ENCODE measurements at regions not wholly inside any gene's neighbourhood (a gene's known extent, or its start where the extent isn't known, plus 50 kb on each side); places are given as distances from the start of the nearest gene placed in this dataset.

DNA sequence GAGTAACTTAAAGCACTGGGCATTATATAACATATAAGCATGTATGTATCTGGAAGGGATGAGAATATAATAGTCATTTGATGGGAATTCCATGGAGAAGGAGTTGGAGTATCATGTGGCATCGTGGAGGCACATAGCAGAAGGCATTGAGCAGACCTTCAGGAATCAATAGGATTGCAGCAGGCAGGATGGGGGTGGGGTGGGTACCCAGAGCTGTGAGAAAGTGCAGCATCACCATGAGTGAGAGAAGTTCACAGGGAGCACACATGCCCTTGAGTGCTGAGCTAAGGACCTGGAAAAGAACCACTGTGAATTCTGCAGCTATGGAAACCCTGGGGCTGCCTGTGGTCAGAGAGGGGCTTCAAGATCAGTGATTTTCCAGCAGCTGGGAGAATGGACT, 57.3 kb downstream of the MED10 start:
- WGBS, 3 donors, result 35 to 60% (median 52%) methylated on average over 1 of the region's 1 CpG
- H3K36me3 ChIP-seq (ENCODE audit: control insufficient read depth in 3 of 3, insufficient read depth in 2 of 3, low read depth in 1 of 3, low read length in 3 of 3), result no peaks in the 10 kb centered on the region
- FAIRE-seq, result no peak

DNA sequence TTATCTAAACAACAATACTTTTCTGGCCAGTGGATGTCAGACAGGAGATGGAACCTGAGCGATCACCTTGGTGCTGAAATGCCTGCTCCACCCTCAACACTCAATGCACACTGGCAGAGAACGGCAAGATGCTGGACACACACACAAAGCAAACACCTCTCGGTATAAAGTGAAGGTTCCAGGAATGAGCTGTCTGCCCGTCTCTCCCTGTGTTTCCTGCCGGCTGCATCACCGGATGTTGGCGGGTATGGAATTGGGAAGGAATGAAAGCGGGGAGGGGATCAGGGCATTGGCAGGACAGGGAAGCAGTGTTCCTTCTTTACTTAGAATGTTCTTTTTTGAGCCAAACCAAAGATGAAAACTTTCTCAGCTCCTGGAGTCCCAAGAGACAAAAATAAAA, 59.2 kb downstream of the MED10 start:
- whole genome bisulfite sequencing, 3 donors, result 81 to 83% (median 82%) methylated on average over 8 of the region's 8 CpGs
- Histone ChIP-seq H3K4me3 (ENCODE audit: low read depth in 1 of 3, low read length in 3 of 3) (no peak overlapping the region), H3K9me3 (ENCODE audit: control insufficient read depth in 2 of 2, insufficient read depth in 1 of 2, low read depth in 1 of 2, low read length in 1 of 2) (no peaks in the 10 kb centered on the region), H3K36me3 (ENCODE audit: control insufficient read depth in 3 of 3, insufficient read depth in 2 of 3, low read depth in 1 of 3, low read length in 3 of 3) (no peaks in the 10 kb centered on the region), H3K27me3 (ENCODE audit: control insufficient read depth in 3 of 3, insufficient read depth in 3 of 3, low read length in 3 of 3) (no peaks in the 10 kb centered on the region), H3K27ac (ENCODE audit: low read depth in 1 of 3, low read length in 2 of 3) (no peak overlapping the region), H3K4me1 (ENCODE audit: control insufficient read depth in 3 of 3, insufficient read depth in 2 of 3, low read depth in 1 of 3, low read length in 2 of 3) (no peaks in the 10 kb centered on the region)
- no peak for DNase-seq
- no peak for FAIRE-seq

More for the DNA sequence above, 57.3 kb downstream of the MED10 start:
- H3K4me1 ChIP-seq (ENCODE audit: control insufficient read depth in 3 of 3, insufficient read depth in 2 of 3, low read depth in 1 of 3, low read length in 2 of 3), result no peaks in the 10 kb centered on the region
- no peak for DNase-seq
- H3K27me3 ChIP-seq (ENCODE audit: control insufficient read depth in 3 of 3, insufficient read depth in 3 of 3, low read length in 3 of 3), result no peaks in the 10 kb centered on the region
- no peak overlapping the region for H3K4me3 ChIP-seq (ENCODE audit: low read depth in 1 of 3, low read length in 3 of 3)
- H3K27ac ChIP-seq (ENCODE audit: low read depth in 1 of 3, low read length in 2 of 3), result no peak overlapping the region
- H3K9me3 ChIP-seq (ENCODE audit: control insufficient read depth in 2 of 2, insufficient read depth in 1 of 2, low read depth in 1 of 2, low read length in 1 of 2), result no peaks in the 10 kb centered on the region

DNA sequence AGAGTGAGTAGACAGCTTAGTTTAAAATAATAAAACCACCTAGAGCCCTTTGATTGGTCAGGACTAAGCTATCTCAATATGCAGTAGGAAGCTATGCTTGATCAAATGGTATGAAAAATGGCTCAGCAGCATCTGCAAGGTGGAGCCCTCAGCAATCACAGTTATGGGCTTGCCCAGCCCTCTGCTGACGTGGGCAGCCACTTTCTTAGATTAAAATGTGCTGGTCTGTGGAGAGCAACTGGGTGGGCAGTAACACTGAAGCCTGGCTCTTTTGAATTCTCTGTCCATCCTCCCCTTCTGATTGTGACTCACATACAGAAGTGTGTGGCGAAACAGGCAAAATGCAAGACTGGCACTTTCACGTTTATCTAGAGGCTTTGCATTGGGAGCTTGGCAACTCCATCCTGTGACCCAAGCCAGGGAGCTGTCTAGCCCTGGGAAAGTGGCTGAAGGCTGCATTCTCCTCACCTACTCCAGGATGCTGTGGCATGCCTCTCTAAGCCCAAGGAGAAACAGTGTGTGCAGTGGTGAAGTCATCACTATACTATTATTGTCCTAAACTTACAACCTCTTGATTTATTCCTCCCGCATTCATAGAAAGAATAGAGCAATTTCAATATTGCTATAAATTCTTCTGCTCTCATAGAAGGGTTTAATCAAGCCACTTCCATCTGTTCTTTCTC, 61.1 kb downstream of the MED10 start:
- DNase-seq (no peak), FAIRE-seq (no peak)
- 70 to 73% (median 71%) methylated on average over 4 of the region's 4 CpGs for WGBS, 3 donors
- no peaks in the 10 kb centered on the region for H3K36me3 ChIP-seq (ENCODE audit: control insufficient read depth in 3 of 3, insufficient read depth in 2 of 3, low read depth in 1 of 3, low read length in 3 of 3)
- no peaks in the 10 kb centered on the region for H3K9me3 ChIP-seq (ENCODE audit: control insufficient read depth in 2 of 2, insufficient read depth in 1 of 2, low read depth in 1 of 2, low read length in 1 of 2)
- no peaks in the 10 kb centered on the region for H3K27me3 ChIP-seq (ENCODE audit: control insufficient read depth in 3 of 3, insufficient read depth in 3 of 3, low read length in 3 of 3)
- H3K4me3 ChIP-seq (ENCODE audit: low read depth in 1 of 3, low read length in 3 of 3), result no peak overlapping the region
- H3K27ac ChIP-seq (ENCODE audit: low read depth in 1 of 3, low read length in 2 of 3), result no peak overlapping the region
- H3K4me1 ChIP-seq (ENCODE audit: control insufficient read depth in 3 of 3, insufficient read depth in 2 of 3, low read depth in 1 of 3, low read length in 2 of 3), result no peaks in the 10 kb centered on the region

DNA sequence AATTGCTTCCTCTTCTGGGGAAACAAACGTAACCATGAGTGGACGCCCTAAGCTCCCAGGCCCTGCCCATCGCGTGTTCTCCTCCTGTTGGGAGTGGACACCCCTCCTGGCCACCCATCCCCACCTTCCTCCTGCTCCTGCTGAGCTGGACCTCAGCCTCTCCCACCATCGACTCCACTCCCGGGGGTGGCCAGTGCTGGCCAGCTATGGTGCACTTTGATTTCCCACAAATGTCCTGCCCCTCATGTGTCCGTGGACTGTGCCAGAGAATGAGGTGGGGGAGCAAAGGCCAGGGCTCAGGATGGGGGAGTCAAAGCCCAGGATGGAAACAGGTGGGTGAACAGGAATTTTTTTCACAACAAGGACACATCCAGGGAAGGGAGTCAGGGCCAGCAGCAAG, 62.8 kb downstream of the MED10 start:
- no peak for FAIRE-seq
- no peak for DNase-seq
- Histone ChIP-seq H3K27ac (ENCODE audit: low read depth in 1 of 3, low read length in 2 of 3) (no peak overlapping the region), H3K9me3 (ENCODE audit: control insufficient read depth in 2 of 2, insufficient read depth in 1 of 2, low read depth in 1 of 2, low read length in 1 of 2) (no peaks in the 10 kb centered on the region), H3K4me1 (ENCODE audit: control insufficient read depth in 3 of 3, insufficient read depth in 2 of 3, low read depth in 1 of 3, low read length in 2 of 3) (no peaks in the 10 kb centered on the region), H3K36me3 (ENCODE audit: control insufficient read depth in 3 of 3, insufficient read depth in 2 of 3, low read depth in 1 of 3, low read length in 3 of 3) (no peaks in the 10 kb centered on the region), H3K27me3 (ENCODE audit: control insufficient read depth in 3 of 3, insufficient read depth in 3 of 3, low read length in 3 of 3) (no peaks in the 10 kb centered on the region), H3K4me3 (ENCODE audit: low read depth in 1 of 3, low read length in 3 of 3) (no peak overlapping the region)
- WGBS, 3 donors, result 70 to 77% (median 73%) methylated on average over 7 of the region's 7 CpGs

DNA sequence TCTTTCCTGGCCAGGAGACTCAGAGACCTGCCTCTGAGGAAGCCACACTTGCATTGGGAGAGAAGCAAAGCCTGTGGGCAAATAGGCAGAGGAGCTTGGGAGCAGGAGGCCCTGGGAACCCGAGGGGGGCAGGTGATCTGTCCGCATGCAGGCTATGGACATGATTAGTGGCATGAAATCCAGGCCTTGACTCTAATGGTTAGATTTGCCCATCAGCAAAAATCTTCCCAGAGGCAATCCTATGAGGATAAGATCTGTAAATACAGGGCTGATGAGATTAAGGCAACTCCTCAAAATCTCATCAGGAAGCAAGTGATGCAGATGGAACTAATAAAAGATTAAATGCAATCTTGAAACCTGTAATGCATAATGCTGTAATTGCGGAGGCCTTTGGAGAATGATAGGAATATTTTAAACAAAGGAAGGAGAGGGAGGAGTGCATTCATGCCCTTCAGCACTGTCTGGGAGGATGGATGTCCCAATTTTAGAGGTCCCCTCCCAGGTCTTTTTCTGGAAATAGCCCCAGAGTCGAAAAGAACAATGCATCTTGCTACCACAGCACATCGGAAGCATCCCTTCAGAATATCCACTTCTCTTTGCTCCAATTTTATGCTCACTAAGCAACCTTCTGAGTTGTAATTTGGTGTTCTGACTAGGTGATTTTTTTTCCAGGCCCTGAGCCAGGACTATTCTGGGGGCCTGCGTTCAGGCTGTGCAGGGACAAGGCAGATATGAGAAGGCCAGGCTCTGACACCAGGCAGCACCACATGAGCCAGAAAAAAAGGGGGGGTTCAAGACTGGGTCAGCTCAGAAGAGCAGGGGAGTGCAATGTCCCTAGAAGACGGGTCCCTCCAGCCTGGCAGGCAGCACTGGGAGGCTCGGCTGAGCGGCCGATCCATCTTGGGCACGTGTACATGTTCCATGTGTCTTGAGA, 66.5 kb downstream of the MED10 start:
- H3K4me3 ChIP-seq (ENCODE audit: low read depth in 1 of 3, low read length in 3 of 3), result no peak overlapping the region
- 80 to 85% (median 83%) methylated on average over 11 of the region's 11 CpGs for WGBS, 3 donors
- H3K36me3 ChIP-seq (ENCODE audit: control insufficient read depth in 3 of 3, insufficient read depth in 2 of 3, low read depth in 1 of 3, low read length in 3 of 3), result no peaks in the 10 kb centered on the region
- FAIRE-seq (no peak), DNase-seq (no peak)
- no peaks in the 10 kb centered on the region for H3K27me3 ChIP-seq (ENCODE audit: control insufficient read depth in 3 of 3, insufficient read depth in 3 of 3, low read length in 3 of 3)
- H3K4me1 ChIP-seq (ENCODE audit: control insufficient read depth in 3 of 3, insufficient read depth in 2 of 3, low read depth in 1 of 3, low read length in 2 of 3), result no peaks in the 10 kb centered on the region
- H3K27ac ChIP-seq (ENCODE audit: low read depth in 1 of 3, low read length in 2 of 3), result no peak overlapping the region
- no peaks in the 10 kb centered on the region for H3K9me3 ChIP-seq (ENCODE audit: control insufficient read depth in 2 of 2, insufficient read depth in 1 of 2, low read depth in 1 of 2, low read length in 1 of 2)

DNA sequence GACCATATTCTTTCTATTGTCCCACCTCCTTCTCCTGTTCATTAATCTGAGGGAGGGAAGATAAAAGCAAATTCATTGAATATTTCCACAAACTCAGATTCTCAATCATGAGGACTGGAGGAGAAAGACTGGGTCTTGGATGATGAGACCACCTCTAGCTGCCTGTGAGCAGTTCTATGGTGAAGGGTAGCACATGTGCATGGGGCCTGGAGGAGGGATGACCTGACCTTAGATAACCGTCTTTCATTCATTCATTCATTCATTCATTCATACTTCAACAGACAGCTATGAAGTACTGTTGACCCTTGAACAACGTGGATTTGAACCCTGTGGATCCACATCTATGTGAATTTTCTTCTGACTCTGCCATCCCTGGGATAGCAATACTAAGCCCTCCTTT, 68.4 kb downstream of the MED10 start:
- Histone ChIP-seq H3K4me3 (ENCODE audit: low read depth in 1 of 3, low read length in 3 of 3) (no peak overlapping the region), H3K4me1 (ENCODE audit: control insufficient read depth in 3 of 3, insufficient read depth in 2 of 3, low read depth in 1 of 3, low read length in 2 of 3) (no peaks in the 10 kb centered on the region), H3K9me3 (ENCODE audit: control insufficient read depth in 2 of 2, insufficient read depth in 1 of 2, low read depth in 1 of 2, low read length in 1 of 2) (no peaks in the 10 kb centered on the region), H3K27ac (ENCODE audit: low read depth in 1 of 3, low read length in 2 of 3) (no peak overlapping the region), H3K36me3 (ENCODE audit: control insufficient read depth in 3 of 3, insufficient read depth in 2 of 3, low read depth in 1 of 3, low read length in 3 of 3) (no peaks in the 10 kb centered on the region), H3K27me3 (ENCODE audit: control insufficient read depth in 3 of 3, insufficient read depth in 3 of 3, low read length in 3 of 3) (no peaks in the 10 kb centered on the region)
- FAIRE-seq (no peak), DNase-seq (no peak)
- 39 to 50% (median 46%) methylated on average over 2 of the region's 2 CpGs for WGBS, 3 donors

DNA sequence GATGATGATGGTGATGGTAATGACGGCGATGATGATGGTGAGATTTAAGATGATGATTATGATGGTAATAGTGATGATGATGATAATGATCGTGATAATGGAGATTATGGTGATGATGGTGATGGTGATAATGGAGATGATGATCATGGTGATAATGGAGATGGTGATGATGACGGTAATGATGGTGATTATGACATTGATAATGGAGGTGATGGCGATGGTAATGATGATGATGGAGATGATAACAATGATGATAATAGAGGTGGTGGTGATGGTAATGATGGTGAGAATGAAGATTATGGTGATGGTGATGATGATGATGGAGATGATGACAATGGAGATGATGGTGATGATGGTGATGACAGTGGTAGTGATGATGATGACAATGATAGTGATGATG, 69.7 kb downstream of the MED10 start:
- H3K27ac ChIP-seq (ENCODE audit: low read depth in 1 of 3, low read length in 2 of 3), result no peak overlapping the region
- DNase-seq, result no peak
- H3K4me3 ChIP-seq (ENCODE audit: low read depth in 1 of 3, low read length in 3 of 3), result no peak overlapping the region
- H3K36me3 ChIP-seq (ENCODE audit: control insufficient read depth in 3 of 3, insufficient read depth in 2 of 3, low read depth in 1 of 3, low read length in 3 of 3), result no peaks in the 10 kb centered on the region
- FAIRE-seq, result no peak
- no peaks in the 10 kb centered on the region for H3K27me3 ChIP-seq (ENCODE audit: control insufficient read depth in 3 of 3, insufficient read depth in 3 of 3, low read length in 3 of 3)
- no peaks in the 10 kb centered on the region for H3K9me3 ChIP-seq (ENCODE audit: control insufficient read depth in 2 of 2, insufficient read depth in 1 of 2, low read depth in 1 of 2, low read length in 1 of 2)
- H3K4me1 ChIP-seq (ENCODE audit: control insufficient read depth in 3 of 3, insufficient read depth in 2 of 3, low read depth in 1 of 3, low read length in 2 of 3), result no peaks in the 10 kb centered on the region
- WGBS, 3 donors, result 89 to 92% (median 90%) methylated on average over 5 of the region's 5 CpGs

DNA sequence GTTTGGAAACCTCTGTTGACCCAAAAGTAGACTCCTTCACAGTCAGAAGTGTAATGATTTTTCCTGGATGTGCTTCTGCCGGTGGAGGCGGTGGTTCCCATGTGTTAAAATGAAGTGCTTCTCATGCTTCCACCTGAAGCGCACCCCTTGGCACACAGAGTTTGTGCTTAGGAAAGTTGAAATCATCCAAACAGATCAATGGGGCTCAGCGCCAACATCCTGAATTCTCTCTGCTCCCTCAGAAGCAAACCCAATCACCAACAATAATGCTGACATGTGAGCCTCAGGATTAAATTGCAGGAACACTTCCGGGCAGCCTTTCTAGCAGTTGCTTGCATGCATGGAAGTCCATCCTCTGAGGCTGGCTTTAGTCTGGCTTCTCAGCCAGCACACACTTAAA, 71.0 kb downstream of the MED10 start:
- Histone ChIP-seq H3K27me3 (ENCODE audit: control insufficient read depth in 3 of 3, insufficient read depth in 3 of 3, low read length in 3 of 3) (no peaks in the 10 kb centered on the region), H3K4me3 (ENCODE audit: low read depth in 1 of 3, low read length in 3 of 3) (no peak overlapping the region), H3K27ac (ENCODE audit: low read depth in 1 of 3, low read length in 2 of 3) (no peak overlapping the region), H3K9me3 (ENCODE audit: control insufficient read depth in 2 of 2, insufficient read depth in 1 of 2, low read depth in 1 of 2, low read length in 1 of 2) (no peaks in the 10 kb centered on the region), H3K4me1 (ENCODE audit: control insufficient read depth in 3 of 3, insufficient read depth in 2 of 3, low read depth in 1 of 3, low read length in 2 of 3) (no peaks in the 10 kb centered on the region), H3K36me3 (ENCODE audit: control insufficient read depth in 3 of 3, insufficient read depth in 2 of 3, low read depth in 1 of 3, low read length in 3 of 3) (no peaks in the 10 kb centered on the region)
- DNase-seq (no peak), FAIRE-seq (no peak)
- 70 to 87% (median 72%) methylated on average over 5 of the region's 5 CpGs for WGBS, 3 donors

Measured in small intestine (tissue), 7 donors.